ENCODE measurements at regions not wholly inside any gene's neighbourhood (a gene's known extent, or its start where the extent isn't known, plus 50 kb on each side); places are given as distances from the start of the nearest gene placed in this dataset.

GRCh38 chr3:141418751-141419150 is 50.4 kb downstream of the ZBTB38 start:
- DNase-seq = no peak

GRCh38 chr3:141419946-141420345 is 51.6 kb downstream of the ZBTB38 start:
- DNase-seq = no peak

GRCh38 chr3:141421186-141421585 is 52.9 kb downstream of the ZBTB38 start:
- DNase-seq = no peak

- no peak for DNase-seq
These were observed 53.5 kb downstream of the ZBTB38 start for GRCh38 chr3:141421639-141422319.

- DNase-seq = no peak
These were observed 54.8 kb downstream of the ZBTB38 start for GRCh38 chr3:141422961-141423582.

GRCh38 chr3:141425523-141426233 is 57.4 kb downstream of the ZBTB38 start:
- DNase-seq = no peak

- DNase-seq = peak; percentile 65
These were observed 58.2 kb downstream of the ZBTB38 start for GRCh38 chr3:141426404-141427034.

- no peak for DNase-seq
These were observed 59.1 kb upstream of the RASA2 start for GRCh38 chr3:141427764-141428163.

GRCh38 chr3:141429371-141430035 is 57.3 kb upstream of the RASA2 start:
- no peak for DNase-seq

- DNase-seq = no peak
These were observed 56.5 kb upstream of the RASA2 start for GRCh38 chr3:141430316-141430715.

- DNase-seq = no peak
These were observed 55.1 kb upstream of the RASA2 start for GRCh38 chr3:141431411-141432378.

GRCh38 chr3:141432904-141433303 is 53.9 kb upstream of the RASA2 start:
- DNase-seq = no peak

GRCh38 chr3:141434255-141434654 is 52.6 kb upstream of the RASA2 start:
- no peak for DNase-seq

- DNase-seq = no peak
These were observed 50.6 kb upstream of the RASA2 start for GRCh38 chr3:141436180-141436579.
